Renal cortex interstitium (tissue), 11 donors: ENCODE measurements at regions not wholly inside any gene's neighbourhood (a gene's known extent, or its start where the extent isn't known, plus 50 kb on each side); places are given as distances from the start of the nearest gene placed in this dataset.
A peak's percentile ranks its signal among the peaks of the same experiment; 100 is the strongest.

Experiments used
- DNase-seq, 11 donors: peaks; one replicate each; pipeline ENCODE4 v3.0.0-alpha.2; 2013; ENCODE audit warnings: low read depth in 9 of 11, low spot score in 4 of 11; ENCODE audit errors: extremely low read depth in 1 of 11

DNA sequence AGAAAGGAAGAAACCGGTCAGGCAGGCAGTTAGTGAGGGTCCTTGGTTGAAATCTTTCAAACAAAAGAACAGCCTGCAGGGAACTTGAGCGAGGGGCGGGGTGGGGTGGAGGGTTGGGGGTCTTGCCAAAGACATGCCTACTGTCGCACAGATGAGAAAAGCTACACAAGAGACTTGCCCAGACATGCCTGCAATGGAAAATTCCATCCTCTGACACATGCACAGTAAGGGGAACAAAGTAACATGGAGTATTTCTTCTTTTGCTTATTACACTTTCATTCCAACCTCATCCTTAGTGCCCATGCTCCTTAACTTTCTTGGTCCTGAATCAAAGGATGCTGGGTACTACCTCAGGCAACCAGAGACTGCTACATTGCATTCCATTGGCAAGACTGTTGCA lies 1491.2 kb downstream of the STIM2 start:
- DNase-seq, result no peak

DNA sequence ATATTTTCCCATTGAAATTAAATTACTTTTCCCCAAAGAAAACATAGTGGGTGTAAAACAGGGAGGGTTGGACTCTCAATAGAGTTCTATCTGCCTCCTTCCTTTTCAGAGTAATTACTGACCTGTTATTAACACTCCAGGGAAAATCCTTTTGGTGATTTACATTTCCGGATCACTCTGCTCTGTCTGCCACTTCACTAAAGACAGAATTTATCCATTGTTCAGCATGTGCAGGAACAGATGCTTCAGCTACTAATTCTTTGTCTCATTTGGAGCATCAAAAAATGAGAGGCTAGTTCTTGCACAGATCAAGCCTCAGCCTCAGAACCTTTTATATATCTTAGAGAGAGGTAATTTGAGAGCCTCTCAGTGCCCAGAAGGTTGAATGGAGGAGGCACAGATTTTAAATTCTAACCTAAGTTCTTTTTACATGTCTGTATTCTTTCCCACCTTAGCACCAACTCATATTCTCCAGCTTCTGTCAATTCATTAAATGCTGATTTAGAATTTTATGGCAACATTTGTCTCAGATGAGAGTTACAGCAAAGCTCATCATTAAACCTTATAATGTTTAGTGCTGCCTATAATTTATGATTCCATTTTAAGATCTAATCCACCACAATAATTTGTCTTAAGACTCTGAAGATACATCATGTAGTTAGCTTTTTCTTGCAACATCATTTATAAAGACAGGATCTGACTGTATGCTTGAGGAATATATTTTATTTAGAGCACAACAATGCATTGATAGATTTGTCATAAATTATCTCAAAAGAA lies 1494.4 kb downstream of the STIM2 start:
- DNase-seq, result no peak

DNA sequence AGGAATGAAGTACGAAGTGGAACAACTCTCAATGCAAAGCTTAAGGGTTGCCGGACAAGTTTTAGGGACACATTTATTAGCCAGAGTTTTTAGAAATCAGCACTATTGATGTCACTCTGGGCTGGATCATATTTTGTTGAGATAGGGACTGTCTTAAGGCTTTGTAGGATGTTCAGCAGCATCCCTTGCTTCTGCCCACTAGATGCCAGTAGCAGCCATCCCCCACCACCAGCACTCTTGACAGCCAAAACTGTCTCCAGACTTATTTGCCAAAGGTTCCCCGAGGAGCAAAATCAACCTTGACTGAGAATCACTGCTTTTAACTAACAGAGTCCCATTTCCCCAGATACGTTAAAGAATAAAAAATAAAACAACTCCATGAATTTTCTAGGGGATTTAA lies 1497.3 kb downstream of the STIM2 start:
- DNase-seq, result no peak

GRCh38 chr4:28358606-28359005 lies 1498.0 kb downstream of the STIM2 start:
- no peak for DNase-seq

GRCh38 chr4:28360681-28361080 lies 1500.0 kb downstream of the STIM2 start:
- no peak for DNase-seq

GRCh38 chr4:28362169-28362568 lies 1501.5 kb downstream of the STIM2 start:
- DNase-seq, result no peak

DNA sequence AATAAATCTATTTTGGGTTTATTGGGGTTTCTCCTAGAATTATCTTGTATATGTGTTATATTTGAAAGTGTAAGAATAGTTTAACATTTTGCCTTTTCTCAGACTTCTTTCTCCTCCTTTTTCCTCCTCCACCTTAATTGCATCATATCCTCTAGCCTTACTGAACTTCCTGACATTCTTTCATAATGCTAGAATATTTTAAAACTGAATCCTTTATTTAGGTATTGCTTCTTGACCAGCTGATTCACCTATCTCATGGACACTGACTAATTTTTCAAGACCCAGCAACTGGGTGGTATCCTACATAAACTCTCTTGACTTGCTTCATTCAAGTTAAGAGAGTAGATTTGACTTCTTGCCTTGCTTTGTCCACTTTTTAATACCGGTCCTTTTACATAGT lies 1508.9 kb downstream of the STIM2 start:
- no peak for DNase-seq

DNA sequence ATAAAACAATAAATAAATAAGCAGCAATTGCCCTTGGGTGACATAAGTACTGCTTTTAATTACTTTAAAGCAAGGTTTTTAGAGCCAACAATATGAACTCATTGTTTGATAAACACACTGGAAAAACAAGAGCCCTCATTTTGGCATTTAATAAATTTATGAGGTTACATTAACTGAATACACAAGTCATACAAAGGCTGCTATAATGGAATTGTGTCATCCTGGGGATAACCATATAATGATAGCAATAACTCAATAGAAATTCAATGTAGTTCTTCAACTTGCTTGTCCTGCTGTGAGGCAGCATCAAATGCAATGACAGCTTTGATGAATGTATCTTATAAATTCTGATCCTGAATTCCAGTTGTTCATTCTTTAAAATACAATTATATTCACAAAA lies 1512.5 kb downstream of the STIM2 start:
- no peak for DNase-seq

DNA sequence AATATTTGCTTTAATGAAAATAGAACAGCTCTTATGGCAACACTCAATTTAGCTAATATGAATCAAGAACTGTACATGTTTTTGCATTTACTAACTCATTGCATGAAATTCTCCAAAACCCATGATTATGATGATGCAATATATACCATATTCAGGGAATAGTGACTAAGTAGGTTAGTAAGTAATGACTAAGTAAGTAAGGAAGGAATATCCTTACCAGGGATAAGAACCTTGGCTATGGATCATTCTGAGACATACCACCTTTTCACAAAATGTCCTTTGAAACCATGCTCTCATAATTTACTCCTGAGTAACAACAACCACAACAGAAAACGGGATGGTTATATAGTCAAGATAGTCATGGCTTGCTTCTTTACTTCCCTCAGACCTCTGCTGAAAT lies 1513.0 kb downstream of the STIM2 start:
- DNase-seq, result no peak

GRCh38 chr4:28378109-28378830 lies 1517.6 kb downstream of the STIM2 start:
- no peak for DNase-seq

- no peak for DNase-seq
Observed at GRCh38 chr4:28385801-28386200, 1525.2 kb downstream of the STIM2 start.

DNA sequence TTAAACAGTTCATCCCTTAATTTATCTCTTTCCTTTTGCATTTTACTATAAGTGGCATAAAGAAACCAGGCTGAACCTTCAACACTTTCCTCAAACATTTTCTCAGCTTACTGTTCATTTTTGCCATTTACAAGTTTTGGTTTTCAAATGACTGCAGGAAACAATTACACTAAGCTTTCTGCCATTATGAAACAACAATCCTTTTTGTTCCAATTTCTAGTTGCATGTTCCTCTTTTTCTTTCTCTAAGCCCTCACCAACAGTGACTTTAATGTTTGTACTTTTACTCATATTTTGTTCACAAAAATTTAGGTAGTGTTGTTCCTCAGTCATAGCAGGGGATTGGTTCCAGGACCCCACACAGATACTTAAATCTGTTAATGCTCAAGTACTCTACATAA lies 1526.1 kb downstream of the STIM2 start:
- no peak for DNase-seq

DNA sequence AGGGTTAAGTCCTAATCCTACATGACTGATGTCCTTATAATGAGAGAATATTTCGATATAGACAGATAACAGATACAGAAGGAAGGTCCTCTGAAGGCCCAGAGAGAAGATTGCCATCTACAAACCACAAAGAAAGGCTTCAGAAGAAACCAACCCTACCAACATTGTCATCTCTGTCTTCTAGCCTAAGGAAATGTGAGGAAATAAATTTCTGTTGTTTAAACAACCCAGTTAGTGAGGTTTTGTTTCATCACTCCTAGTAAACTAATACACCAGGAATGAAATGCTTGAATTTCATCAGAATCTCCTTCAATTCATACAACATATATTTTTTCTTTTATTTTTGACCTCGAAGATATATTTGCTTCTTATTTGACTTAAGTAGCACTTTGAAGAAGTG lies 1527.8 kb downstream of the STIM2 start:
- DNase-seq, result no peak

DNA sequence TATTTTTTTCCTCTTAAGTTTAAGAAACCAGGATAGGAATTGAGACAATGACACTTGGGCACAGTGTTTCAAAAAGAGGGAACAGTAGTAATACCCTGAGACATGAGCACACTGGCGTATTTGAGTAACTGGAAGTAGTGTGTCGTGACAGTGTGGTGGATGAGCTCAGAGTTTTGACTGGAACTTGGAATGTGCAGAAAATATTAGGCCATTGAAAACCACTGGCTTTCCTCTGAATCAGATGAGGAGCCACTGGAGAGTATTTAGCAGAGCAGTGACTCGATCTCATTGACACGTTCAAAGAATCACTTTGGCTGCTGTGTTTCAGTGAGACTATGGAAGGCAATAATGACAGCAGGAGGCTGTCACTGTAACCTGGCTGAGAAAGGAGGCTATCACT lies 1531.2 kb downstream of the STIM2 start:
- no peak for DNase-seq

- DNase-seq, result no peak
Observed at GRCh38 chr4:28402751-28403150, 1542.1 kb downstream of the STIM2 start.

- no peak for DNase-seq
Observed at GRCh38 chr4:28421221-28421620, 1560.6 kb downstream of the STIM2 start.

GRCh38 chr4:28426251-28426650 lies 1565.6 kb downstream of the STIM2 start:
- DNase-seq, result peak in 1 of 11 donors; percentile 7

DNA sequence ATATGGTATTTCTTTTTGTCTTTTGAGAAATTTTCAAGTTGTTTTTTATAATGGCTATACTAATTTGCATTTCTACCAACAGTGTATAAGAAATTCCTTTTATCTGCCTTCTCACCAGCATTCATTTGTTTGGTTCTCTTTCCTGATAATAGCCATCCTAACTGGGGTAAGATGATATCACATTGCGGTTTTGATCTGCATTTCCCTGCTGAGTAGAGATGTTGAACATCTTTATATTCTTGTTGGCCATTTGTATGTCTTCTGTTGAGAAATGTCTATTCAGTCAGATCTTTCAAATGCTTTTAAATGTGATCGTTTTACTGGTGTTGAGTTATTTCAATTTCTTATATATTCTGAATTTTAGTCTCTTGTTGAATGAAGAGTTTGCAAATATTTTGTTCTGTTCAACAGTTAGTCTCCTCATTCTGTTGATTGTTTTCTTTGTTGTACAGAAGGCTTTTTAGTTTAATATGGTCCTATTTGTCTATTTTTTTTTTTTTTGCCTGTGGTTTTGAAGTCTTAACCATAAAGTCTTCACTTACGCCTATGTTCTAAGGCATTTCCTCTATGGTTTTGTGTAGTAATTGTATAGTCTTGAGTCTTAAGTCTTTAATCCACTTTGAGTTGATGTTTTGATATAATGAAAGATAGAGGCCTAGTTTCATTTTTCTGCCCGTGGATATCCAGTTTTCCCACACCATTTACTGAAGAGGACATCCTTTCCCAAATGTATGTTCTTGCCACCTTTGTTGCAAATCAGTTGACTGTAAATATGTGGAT lies 1566.9 kb downstream of the STIM2 start:
- no peak for DNase-seq

GRCh38 chr4:28432348-28433025 lies 1571.8 kb downstream of the STIM2 start:
- DNase-seq, result no peak

GRCh38 chr4:28435314-28435713 lies 1574.7 kb downstream of the STIM2 start:
- DNase-seq, result no peak
